NB4 (cell line): ENCODE measurements at regions not wholly inside any gene's neighbourhood (a gene's known extent, or its start where the extent isn't known, plus 50 kb on each side); places are given as distances from the start of the nearest gene placed in this dataset.

Experiments used
- CTCF ChIP-seq: IDR thresholded peaks from one replicate; pipeline ENCODE4 v1.5.1; 2012; ENCODE audit warnings: low read depth, low read length
- MAX ChIP-seq: IDR thresholded peaks from 2 replicates; pipeline ENCODE4 v1.6.1; 2011; ENCODE audit warnings: low read depth, low read length
- MYC ChIP-seq: IDR thresholded peaks from 2 replicates; pipeline ENCODE4 v1.6.1; 2011; ENCODE audit warnings: low read depth, low read length
- POLR2A ChIP-seq: IDR thresholded peaks from 2 replicates; pipeline ENCODE4 v1.6.1; 2011; ENCODE audit warnings: mild to moderate bottlenecking; ENCODE audit not compliant: insufficient read length; ENCODE audit errors: extremely low read depth

DNA sequence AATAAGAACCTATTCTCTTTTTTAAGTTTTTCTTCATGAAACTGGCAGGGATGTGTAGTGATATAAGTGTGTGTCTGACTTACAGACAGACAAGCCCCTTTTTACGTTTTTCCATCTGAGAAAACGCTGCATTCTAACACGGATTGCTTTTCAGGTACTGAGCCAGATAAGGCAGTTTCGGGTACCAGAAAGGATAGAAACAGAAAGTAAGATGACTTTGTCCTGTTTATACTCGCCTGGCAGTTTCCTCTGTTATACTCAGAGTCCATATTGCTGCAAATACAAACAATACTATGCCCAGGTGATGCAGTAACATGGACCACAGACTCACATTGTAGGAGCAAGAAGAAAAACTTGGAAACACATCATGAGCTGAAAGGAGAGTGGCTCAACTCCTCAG, 2320.6 kb upstream of the AGA start:
- TF ChIP-seq MYC (no peak), CTCF (no peak), POLR2A (no peak), MAX (no peak)
